ENCODE measurements at regions not wholly inside any gene's neighbourhood (a gene's known extent, or its start where the extent isn't known, plus 50 kb on each side); places are given as distances from the start of the nearest gene placed in this dataset.

DNA sequence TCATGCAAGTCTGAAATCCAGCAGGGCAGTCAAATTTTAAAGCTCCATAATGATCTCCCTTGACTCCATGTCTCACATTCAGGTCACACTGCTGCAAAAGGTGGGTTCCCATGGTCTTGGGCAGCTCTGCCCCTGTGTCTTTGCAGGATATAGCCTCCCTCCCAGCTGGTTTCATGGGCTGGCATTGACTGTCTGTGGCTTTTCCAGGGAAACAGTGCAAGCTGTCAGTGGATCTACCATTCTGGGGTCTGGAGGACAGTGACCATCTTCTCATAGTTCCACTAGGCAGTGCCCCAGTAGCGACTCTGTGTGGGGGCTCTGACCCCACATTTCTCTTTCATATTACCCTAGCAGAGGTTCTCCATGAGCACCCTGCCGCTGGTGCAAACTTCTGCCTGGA is 220.6 kb upstream of the COPS8 start:
- TF ChIP-seq TCF12 (IDR thresholded peaks at IDR 0.05) (no peak), SIN3A (IDR thresholded peaks at IDR 0.05; ENCODE audit: borderline replicate concordance, low read depth, low read length) (no peak)
- TF ChIP-seq, protein P1, sequence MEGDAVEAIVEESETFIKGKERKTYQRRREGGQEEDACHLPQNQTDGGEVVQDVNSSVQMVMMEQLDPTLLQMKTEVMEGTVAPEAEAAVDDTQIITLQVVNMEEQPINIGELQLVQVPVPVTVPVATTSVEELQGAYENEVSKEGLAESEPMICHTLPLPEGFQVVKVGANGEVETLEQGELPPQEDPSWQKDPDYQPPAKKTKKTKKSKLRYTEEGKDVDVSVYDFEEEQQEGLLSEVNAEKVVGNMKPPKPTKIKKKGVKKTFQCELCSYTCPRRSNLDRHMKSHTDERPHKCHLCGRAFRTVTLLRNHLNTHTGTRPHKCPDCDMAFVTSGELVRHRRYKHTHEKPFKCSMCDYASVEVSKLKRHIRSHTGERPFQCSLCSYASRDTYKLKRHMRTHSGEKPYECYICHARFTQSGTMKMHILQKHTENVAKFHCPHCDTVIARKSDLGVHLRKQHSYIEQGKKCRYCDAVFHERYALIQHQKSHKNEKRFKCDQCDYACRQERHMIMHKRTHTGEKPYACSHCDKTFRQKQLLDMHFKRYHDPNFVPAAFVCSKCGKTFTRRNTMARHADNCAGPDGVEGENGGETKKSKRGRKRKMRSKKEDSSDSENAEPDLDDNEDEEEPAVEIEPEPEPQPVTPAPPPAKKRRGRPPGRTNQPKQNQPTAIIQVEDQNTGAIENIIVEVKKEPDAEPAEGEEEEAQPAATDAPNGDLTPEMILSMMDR (IDR thresholded peaks at IDR 0.05) = no peak
- TF ChIP-seq, protein P2, sequence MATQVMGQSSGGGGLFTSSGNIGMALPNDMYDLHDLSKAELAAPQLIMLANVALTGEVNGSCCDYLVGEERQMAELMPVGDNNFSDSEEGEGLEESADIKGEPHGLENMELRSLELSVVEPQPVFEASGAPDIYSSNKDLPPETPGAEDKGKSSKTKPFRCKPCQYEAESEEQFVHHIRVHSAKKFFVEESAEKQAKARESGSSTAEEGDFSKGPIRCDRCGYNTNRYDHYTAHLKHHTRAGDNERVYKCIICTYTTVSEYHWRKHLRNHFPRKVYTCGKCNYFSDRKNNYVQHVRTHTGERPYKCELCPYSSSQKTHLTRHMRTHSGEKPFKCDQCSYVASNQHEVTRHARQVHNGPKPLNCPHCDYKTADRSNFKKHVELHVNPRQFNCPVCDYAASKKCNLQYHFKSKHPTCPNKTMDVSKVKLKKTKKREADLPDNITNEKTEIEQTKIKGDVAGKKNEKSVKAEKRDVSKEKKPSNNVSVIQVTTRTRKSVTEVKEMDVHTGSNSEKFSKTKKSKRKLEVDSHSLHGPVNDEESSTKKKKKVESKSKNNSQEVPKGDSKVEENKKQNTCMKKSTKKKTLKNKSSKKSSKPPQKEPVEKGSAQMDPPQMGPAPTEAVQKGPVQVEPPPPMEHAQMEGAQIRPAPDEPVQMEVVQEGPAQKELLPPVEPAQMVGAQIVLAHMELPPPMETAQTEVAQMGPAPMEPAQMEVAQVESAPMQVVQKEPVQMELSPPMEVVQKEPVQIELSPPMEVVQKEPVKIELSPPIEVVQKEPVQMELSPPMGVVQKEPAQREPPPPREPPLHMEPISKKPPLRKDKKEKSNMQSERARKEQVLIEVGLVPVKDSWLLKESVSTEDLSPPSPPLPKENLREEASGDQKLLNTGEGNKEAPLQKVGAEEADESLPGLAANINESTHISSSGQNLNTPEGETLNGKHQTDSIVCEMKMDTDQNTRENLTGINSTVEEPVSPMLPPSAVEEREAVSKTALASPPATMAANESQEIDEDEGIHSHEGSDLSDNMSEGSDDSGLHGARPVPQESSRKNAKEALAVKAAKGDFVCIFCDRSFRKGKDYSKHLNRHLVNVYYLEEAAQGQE (IDR thresholded peaks at IDR 0.05; ENCODE audit: low read depth, low read length) = no peak
